Esophagus muscularis mucosa (tissue), 4 donors: ENCODE measurements at regions not wholly inside any gene's neighbourhood (a gene's known extent, or its start where the extent isn't known, plus 50 kb on each side); places are given as distances from the start of the nearest gene placed in this dataset.

Source experiments
- DNase-seq: peaks from one replicate; pipeline ENCODE4 v3.0.0-alpha.2; 2017; ENCODE audit errors: extremely low spot score
- H3K27ac ChIP-seq, 4 donors: fragments of 200-600 bp; sonication (generic); replicated peaks in 1 of 4; 1 replicate in 3 of 4; 2 replicates in 1 of 4; pipeline ENCODE4 v1.5.1; 2016 to 2019; ENCODE audit warnings: mild to moderate bottlenecking in 1 of 4
- H3K27me3 ChIP-seq, 4 donors: fragments of 200-600 bp; sonication (generic); one replicate each; pipeline versions ENCODE4 v1.5.1 to v1.6.0; 2016 to 2019
- H3K36me3 ChIP-seq, 4 donors: fragments of 200-600 bp; sonication (generic); one replicate each; pipeline ENCODE4 v1.5.1; 2016 to 2019
- H3K4me1 ChIP-seq, 4 donors: fragments of 200-600 bp; sonication (generic); one replicate each; pipeline ENCODE4 v1.5.1; 2016 to 2019
- H3K4me3 ChIP-seq, 4 donors: fragments of 200-600 bp; sonication (generic); 1 replicate in 2 of 4; 2 replicates in 2 of 4; pipeline ENCODE4 v1.5.1; 2016 to 2019; ENCODE audit warnings: mild to moderate bottlenecking in 4 of 4, moderate library complexity in 1 of 4
- H3K9me3 ChIP-seq, 4 donors: fragments of 200-600 bp; sonication (generic); 1 replicate in 3 of 4; 2 replicates in 1 of 4; pipeline ENCODE4 v1.5.1; 2016 to 2019
- CTCF ChIP-seq, 3 experiments: fragments of 200-600 bp in 2 of 3; fragments of 450-650 bp in 1 of 3; sonication (generic) in 2 of 3; IDR thresholded peaks; one replicate each; pipeline ENCODE4 v1.5.1; 2017 to 2019; ENCODE audit warnings: antibody characterized with exemption in 3 of 3, mild to moderate bottlenecking in 2 of 3, moderate library complexity in 1 of 3
- EP300 ChIP-seq: sonication (generic); formaldehyde crosslinking; IDR thresholded peaks from one replicate; pipeline ENCODE4 v1.6.1; 2017; ENCODE audit warnings: antibody characterized with exemption
- POLR2A ChIP-seq: fragments of 450-650 bp; IDR thresholded peaks from one replicate; pipeline ENCODE4 v1.6.1; 2017; ENCODE audit warnings: antibody characterized with exemption, moderate library complexity, mild to moderate bottlenecking, low read depth
- POLR2AphosphoS5 ChIP-seq, 2 donors: sonication (generic); formaldehyde crosslinking; IDR thresholded peaks; one replicate each; pipeline ENCODE4 v1.6.1; 2017; ENCODE audit warnings: antibody characterized with exemption in 2 of 2
- WGBS: methylation state at CpG from one replicate; pipeline ENCODE4 v1.1.5; 2018; 5-methylcytosine and 5-hydroxymethylcytosine counted together
- intact Hi-C: fragments of 100-400 bp; cut with DNase I; formaldehyde crosslinking; loops from one replicate; pipeline ENCODE4 v1.15.1; 2023

DNA sequence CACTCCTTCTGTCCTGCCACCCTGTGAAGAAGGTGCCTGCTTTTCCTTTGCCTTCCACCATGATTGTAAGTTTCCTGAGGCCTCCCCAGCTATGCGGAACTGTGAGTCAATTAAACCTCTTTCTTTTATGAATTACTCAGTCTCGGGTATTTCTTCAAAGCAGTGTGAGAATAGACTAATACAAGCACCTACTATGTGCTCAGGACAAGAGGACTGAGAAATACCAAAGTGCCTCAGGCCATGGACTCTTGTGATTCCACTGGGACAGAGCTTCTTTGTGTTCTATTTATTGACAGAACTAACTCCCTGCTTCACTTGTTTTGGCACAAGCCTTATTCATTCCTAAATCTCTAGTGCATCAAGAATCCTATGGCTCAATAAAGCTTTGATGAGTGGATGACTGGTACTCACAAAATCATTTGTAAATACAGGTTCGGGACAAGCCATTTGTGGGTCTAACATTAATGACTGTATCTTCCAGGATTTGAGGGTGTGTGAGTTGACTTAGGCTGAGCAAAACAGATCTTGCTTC, 204.2 kb downstream of the PDCD6IP start:
- Histone ChIP-seq H3K36me3 (no peaks in the 10 kb centered on the region), H3K27ac (no peak overlapping the region), H3K27me3 (no peaks in the 10 kb centered on the region), H3K4me1 (no peaks in the 10 kb centered on the region), H3K4me3 (no peak overlapping the region), H3K9me3 (no peaks in the 10 kb centered on the region)
- intact Hi-C loops, result loop anchor here (10.0 kb wide), 1 partner anchor 202 kb away; no protein-coding TSS in a partner anchor
- DNase-seq, result no peak
- 59% methylated on average over 3 of the region's 3 CpGs for WGBS
- no peak for TF ChIP-seq POLR2AphosphoS5 (IDR thresholded peaks at IDR 0.05)
- no peak for TF ChIP-seq POLR2A
- TF ChIP-seq EP300, result no peak
- TF ChIP-seq CTCF (IDR thresholded peaks at IDR 0.05), result no peak

DNA sequence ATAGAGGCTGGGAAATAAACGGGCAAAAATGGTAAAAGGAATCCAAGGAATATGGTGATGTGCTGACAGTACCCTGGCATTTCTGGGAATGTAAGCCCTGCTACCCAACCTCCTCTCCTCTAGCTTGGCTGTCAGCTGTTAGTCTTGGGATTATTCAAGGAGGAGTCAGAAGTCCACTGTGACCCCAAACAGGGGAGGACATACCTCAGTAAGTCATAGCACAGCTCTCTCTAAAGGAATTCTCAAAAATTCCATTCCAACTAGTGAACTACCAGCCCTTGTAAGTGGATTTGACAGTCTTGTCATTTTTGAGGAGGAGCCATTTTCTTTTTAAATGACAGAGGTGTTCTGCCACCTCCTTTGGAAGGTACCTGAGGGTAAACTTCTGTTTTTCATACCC, 207.5 kb downstream of the PDCD6IP start:
- no peak for TF ChIP-seq POLR2AphosphoS5 (IDR thresholded peaks at IDR 0.05)
- no peak for TF ChIP-seq CTCF (IDR thresholded peaks at IDR 0.05)
- no peak for TF ChIP-seq POLR2A
- no peak for TF ChIP-seq EP300
- H3K36me3 ChIP-seq, result no peaks in the 10 kb centered on the region
- H3K27ac ChIP-seq, result no peak overlapping the region
- 76% methylated on average over 1 of the region's 1 CpG for WGBS
- peaks cover 0 to under 1% (median 0%) of the 10 kb centered on the region in 4 donors for H3K4me1 ChIP-seq
- H3K27me3 ChIP-seq, result no peaks in the 10 kb centered on the region
- H3K4me3 ChIP-seq, result no peak overlapping the region
- H3K9me3 ChIP-seq, result no peaks in the 10 kb centered on the region
- intact Hi-C loops, result loop anchor here (10.0 kb wide), 1 partner anchor 199 kb away; no protein-coding TSS in a partner anchor
- no peak for DNase-seq

DNA sequence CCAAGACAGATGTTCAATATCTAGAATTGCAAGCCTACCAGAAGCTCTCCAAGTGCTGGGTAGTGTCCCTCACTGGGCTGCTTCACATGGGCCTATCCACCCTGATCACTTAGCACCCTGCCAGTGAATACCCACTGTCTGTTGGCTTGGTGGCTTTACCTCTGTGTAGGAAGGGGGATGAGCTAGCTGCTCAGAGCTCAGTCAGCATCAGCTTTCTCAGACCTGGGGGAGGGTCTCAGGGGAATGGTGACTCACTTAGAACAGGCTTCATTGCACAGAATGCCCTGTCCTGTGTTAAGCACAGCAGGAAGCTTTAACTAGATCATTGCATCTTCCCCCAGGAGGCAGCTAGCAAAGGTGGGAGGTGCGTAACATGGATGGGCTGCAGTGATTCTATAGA, 209.8 kb downstream of the PDCD6IP start:
- DNase-seq, result peak; percentile 78
- Histone ChIP-seq H3K4me1 (peaks cover 0 to 20% (median 16%) of the 10 kb centered on the region in 4 donors), H3K27ac (no peak overlapping the region), H3K27me3 (no peaks in the 10 kb centered on the region), H3K9me3 (no peaks in the 10 kb centered on the region), H3K36me3 (no peaks in the 10 kb centered on the region), H3K4me3 (no peak overlapping the region)
- TF ChIP-seq POLR2A (no peak), EP300 (no peak), POLR2AphosphoS5 (IDR thresholded peaks at IDR 0.05) (no peak), CTCF (IDR thresholded peaks at IDR 0.05) (no peak)
- intact Hi-C loops, result loop anchor here (10.0 kb wide), 1 partner anchor 197 kb away; no protein-coding TSS in a partner anchor
- 100% methylated on average over 1 of the region's 1 CpG for WGBS

DNA sequence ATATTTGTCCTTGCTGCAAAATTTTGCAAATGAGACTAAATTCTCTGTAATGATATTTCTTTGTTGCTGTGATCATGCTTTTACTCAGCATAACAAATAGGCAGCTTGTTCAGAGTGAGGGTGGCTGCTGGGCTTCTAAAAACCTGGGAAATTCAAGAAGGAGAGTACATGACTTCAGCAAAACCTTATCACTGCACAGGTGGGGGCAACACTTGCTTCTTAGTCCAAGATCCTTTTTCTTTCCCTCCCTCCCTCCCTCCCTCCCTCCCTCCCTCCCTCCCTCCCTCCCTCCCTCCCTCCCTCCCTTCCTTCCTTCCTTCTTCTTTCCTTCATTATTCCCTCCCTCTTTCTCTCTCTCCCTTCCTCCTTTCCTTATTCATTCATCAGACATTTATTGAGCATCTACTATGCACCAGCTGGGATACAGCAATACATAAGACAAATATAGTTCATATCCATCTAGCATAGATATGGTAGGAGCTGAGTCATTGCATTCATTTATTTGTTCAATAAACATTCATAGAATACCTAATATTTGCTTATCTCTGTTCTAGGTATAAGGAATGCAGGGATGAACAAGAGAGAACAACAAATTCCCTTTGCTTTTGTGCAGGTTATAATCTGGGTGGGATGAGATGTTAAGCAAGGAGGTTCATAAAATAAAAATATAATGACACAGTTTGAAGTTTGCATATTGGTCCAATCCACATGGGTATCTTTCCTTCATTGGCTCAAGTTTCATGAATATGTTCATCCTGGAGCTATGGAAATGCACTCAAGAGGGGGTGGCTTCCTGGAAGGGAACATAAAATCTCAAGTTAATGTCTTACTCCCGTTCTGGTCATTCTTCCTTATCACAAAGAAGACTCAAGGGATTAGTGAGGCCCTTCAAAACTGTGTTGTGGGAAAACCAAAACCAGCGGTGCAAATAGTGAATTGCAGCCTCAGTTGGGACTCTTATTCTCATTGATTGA, 210.7 kb downstream of the PDCD6IP start:
- intact Hi-C loops, result loop anchor here (10.0 kb wide), 1 partner anchor 196 kb away; no protein-coding TSS in a partner anchor
- DNase-seq, result peak; percentile 12
- Histone ChIP-seq H3K9me3 (no peaks in the 10 kb centered on the region), H3K27ac (no peak overlapping the region), H3K36me3 (no peaks in the 10 kb centered on the region), H3K4me1 (peaks cover 0 to 20% (median 16%) of the 10 kb centered on the region in 4 donors), H3K27me3 (no peaks in the 10 kb centered on the region), H3K4me3 (no peak overlapping the region)
- 73% methylated on average over 2 of the region's 2 CpGs for WGBS
- TF ChIP-seq POLR2AphosphoS5 (IDR thresholded peaks at IDR 0.05) (no peak), EP300 (no peak), CTCF (IDR thresholded peaks at IDR 0.05) (no peak), POLR2A (no peak)
